ENCODE measurements at regions not wholly inside any gene's neighbourhood (a gene's known extent, or its start where the extent isn't known, plus 50 kb on each side); places are given as distances from the start of the nearest gene placed in this dataset.

DNA sequence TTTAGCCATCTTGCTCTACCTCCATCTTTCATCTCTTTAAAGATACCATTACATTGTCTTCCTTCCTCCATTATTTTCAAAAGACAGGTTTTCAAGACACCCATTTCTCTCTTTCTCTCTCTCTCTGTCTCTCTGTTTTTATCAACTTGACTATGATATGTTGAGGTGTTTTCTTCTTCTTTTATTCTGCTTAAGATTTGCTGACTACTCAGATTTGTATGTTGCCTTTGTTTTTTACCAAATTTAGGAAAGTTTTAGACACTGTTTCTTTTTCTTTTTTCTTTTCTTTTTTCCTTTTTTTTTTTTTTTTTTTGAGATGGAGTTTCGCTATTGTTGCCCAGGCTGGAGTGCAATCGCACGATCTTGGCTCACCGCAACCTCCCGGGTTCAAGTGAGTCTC is 647.5 kb upstream of the VRK2 start:
- WGBS, 2 donors = 82% methylated on average over 4 of the region's 5 CpGs; no CpG with 5 or more reads in 1 of the 2 donors
- DNase-seq = no peak
- Histone ChIP-seq H3K9me3 (peaks cover 0 to 24% (median 0%) of the 10 kb centered on the region in 3 donors), H3K27me3 (no peaks in the 10 kb centered on the region), H3K4me3 (no peak overlapping the region), H3K36me3 (no peaks in the 10 kb centered on the region), H3K27ac (no peak overlapping the region), H3K4me1 (no peaks in the 10 kb centered on the region)
- TF ChIP-seq, protein P1, sequence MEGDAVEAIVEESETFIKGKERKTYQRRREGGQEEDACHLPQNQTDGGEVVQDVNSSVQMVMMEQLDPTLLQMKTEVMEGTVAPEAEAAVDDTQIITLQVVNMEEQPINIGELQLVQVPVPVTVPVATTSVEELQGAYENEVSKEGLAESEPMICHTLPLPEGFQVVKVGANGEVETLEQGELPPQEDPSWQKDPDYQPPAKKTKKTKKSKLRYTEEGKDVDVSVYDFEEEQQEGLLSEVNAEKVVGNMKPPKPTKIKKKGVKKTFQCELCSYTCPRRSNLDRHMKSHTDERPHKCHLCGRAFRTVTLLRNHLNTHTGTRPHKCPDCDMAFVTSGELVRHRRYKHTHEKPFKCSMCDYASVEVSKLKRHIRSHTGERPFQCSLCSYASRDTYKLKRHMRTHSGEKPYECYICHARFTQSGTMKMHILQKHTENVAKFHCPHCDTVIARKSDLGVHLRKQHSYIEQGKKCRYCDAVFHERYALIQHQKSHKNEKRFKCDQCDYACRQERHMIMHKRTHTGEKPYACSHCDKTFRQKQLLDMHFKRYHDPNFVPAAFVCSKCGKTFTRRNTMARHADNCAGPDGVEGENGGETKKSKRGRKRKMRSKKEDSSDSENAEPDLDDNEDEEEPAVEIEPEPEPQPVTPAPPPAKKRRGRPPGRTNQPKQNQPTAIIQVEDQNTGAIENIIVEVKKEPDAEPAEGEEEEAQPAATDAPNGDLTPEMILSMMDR (IDR thresholded peaks at IDR 0.05) = no peak
- TF ChIP-seq POLR2A (IDR thresholded peaks at IDR 0.05) = no peak
- intact Hi-C loops (cut with DNase I) = no loop called here

DNA sequence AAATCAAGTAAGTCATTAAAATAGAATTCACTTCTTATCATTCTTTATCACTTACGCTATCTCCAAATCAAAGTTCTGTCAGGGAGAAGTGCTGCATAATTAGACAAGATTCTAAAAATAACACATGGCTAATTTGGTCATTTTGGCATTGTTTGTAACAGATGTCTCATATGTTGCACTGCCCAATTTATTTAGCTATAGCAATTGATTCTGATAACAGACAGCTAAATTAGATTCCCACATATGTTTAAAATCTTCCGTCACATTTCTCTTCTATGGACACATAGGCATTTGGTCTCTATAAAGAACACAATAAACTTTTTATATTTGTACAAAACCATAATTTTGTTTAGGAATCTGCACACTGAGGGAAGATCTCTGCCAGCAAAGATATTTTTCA is 644.5 kb upstream of the VRK2 start:
- Histone ChIP-seq H3K4me3 (no peak overlapping the region), H3K36me3 (no peaks in the 10 kb centered on the region), H3K9me3 (peaks cover 0 to 15% (median 0%) of the 10 kb centered on the region in 3 donors), H3K4me1 (no peaks in the 10 kb centered on the region), H3K27me3 (no peaks in the 10 kb centered on the region), H3K27ac (no peak overlapping the region)
- TF ChIP-seq POLR2A (IDR thresholded peaks at IDR 0.05) = no peak
- TF ChIP-seq, protein P1 (IDR thresholded peaks at IDR 0.05) = no peak
- WGBS, 2 donors = 62 to 76% methylated on average over 2 of the region's 2 CpGs
- intact Hi-C loops (cut with DNase I) = no loop called here
- no peak for DNase-seq

DNA sequence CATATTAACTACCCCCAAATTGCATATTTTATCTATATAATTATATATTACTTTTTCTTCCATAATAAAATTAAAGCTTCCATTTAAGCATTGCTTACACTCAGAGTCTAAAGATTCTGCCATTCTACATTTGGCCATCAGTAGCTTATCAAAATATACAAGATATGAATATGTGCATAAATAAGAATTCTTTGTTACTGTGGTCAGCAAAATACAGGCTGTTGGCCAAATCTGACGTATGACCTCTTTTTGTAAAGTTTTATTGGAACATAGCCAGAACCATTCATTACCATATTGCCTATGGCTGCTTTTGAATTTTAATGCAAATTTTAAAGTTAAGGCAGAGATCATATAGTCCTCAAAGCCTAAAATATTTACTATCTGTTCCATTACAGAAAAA is 643.9 kb upstream of the VRK2 start:
- peaks cover 0 to 8% (median 0%) of the 10 kb centered on the region in 3 donors for H3K9me3 ChIP-seq
- no peaks in the 10 kb centered on the region for H3K4me1 ChIP-seq
- 20 to 26% methylated on average over 1 of the region's 1 CpG for WGBS, 2 donors
- no peak for TF ChIP-seq POLR2A (IDR thresholded peaks at IDR 0.05)
- TF ChIP-seq, protein P1 (IDR thresholded peaks at IDR 0.05) = no peak
- no peak for DNase-seq
- no peak overlapping the region for H3K27ac ChIP-seq
- intact Hi-C loops (cut with DNase I) = no loop called here
- H3K36me3 ChIP-seq = no peaks in the 10 kb centered on the region
- H3K27me3 ChIP-seq = no peaks in the 10 kb centered on the region
- H3K4me3 ChIP-seq = no peak overlapping the region

DNA sequence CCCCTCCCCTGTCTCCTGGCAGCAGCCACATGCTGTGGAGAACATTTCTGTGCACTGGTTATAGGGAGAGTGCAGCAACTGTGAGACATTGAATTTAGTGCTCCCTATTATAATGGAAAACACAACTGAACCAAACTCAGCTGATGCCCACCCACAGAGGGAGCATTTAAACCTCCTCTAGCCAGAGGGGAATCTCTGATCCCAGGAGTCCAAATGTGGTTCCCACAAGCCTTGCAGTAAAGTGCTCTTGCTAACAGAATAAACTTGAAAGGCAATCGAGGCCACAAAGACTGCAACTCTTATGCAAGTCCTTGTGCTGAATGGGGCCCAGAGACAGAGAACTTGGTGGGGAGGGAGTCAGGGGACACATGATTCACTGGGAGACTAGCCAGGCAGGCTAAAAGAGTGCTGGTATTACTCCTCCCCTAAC is 638.8 kb upstream of the VRK2 start:
- TF ChIP-seq POLR2A (IDR thresholded peaks at IDR 0.05) = no peak
- TF ChIP-seq, protein P1 (IDR thresholded peaks at IDR 0.05) = no peak
- no peaks in the 10 kb centered on the region for H3K27me3 ChIP-seq
- H3K27ac ChIP-seq = no peak overlapping the region
- 33 to 56% methylated on average over 1 of the region's 1 CpG for WGBS, 2 donors
- no peak for DNase-seq
- intact Hi-C loops (cut with DNase I) = no loop called here
- H3K36me3 ChIP-seq = no peaks in the 10 kb centered on the region
- no peaks in the 10 kb centered on the region for H3K9me3 ChIP-seq
- H3K4me1 ChIP-seq = no peaks in the 10 kb centered on the region
- no peak overlapping the region for H3K4me3 ChIP-seq

DNA sequence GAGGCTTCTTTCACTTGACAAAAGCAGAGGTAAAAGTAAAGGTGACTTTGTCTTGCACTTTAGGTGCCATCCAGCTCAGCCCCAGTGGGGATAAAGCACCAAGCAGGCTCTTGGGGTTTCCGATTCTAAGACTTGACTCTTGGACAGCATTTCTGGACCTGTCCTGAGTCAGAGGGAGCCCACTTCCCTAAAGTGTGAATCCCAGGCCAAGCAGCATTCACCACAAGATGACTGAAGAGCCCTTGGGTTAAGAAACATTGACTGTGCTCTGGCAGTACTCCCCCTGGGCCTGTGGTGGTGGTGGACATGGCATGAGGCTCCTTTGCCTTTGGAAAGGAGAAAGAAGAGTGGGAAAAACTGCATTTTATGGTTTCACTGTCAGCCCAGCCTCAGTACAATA is 638.0 kb upstream of the VRK2 start:
- H3K27me3 ChIP-seq = no peaks in the 10 kb centered on the region
- peaks cover 0 to 1% (median 0%) of the 10 kb centered on the region in 3 donors for H3K9me3 ChIP-seq
- no peaks in the 10 kb centered on the region for H3K36me3 ChIP-seq
- intact Hi-C loops (cut with DNase I) = no loop called here
- DNase-seq = no peak
- 80 to 100% methylated on average over 1 of the region's 1 CpG for WGBS, 2 donors
- no peak overlapping the region for H3K4me3 ChIP-seq
- no peak overlapping the region for H3K27ac ChIP-seq
- no peaks in the 10 kb centered on the region for H3K4me1 ChIP-seq
- TF ChIP-seq, protein P1 (IDR thresholded peaks at IDR 0.05) = no peak
- no peak for TF ChIP-seq POLR2A (IDR thresholded peaks at IDR 0.05)

Data from esophagus squamous epithelium (tissue), 5 donors.